ENCODE measurements at regions not wholly inside any gene's neighbourhood (a gene's known extent, or its start where the extent isn't known, plus 50 kb on each side); places are given as distances from the start of the nearest gene placed in this dataset.

GRCh38 chr2:83923531-83923930 is 535.5 kb downstream of the SUCLG1 start:
- no peak for TF ChIP-seq CTCF (IDR thresholded peaks at IDR 0.05; ENCODE audit: low read depth, low read length, poor library complexity, severe bottlenecking)
- no peak for TF ChIP-seq EZH2phosphoT487 (IDR thresholded peaks at IDR 0.05; ENCODE audit: borderline replicate concordance, low read length)

Data from DOHH2 (cell line).